Omental fat pad (tissue), 3 donors: ENCODE measurements at regions not wholly inside any gene's neighbourhood (a gene's known extent, or its start where the extent isn't known, plus 50 kb on each side); places are given as distances from the start of the nearest gene placed in this dataset.

Source experiments
- ATAC-seq: fragments of 150-250 bp; one replicate; pipeline ENCODE4 v1.9.1; 2016; ENCODE audit warnings: mild to moderate bottlenecking, moderate library complexity; ENCODE audit not compliant: low FRiP score
- DNase-seq: peaks from one replicate; pipeline ENCODE4 v3.0.0-alpha.2; 2019; ENCODE audit warnings: low spot score
- TF ChIP-seq, protein P1 (sequence below), 3 donors: fragments of 450-650 bp; IDR thresholded peaks; one replicate each; pipeline ENCODE4 v1.5.1; 2016 to 2017; ENCODE audit warnings: antibody characterized with exemption in 3 of 3, mild to moderate bottlenecking in 3 of 3, moderate library complexity in 2 of 3

GRCh38 chr20:59376109-59376841 is 75.9 kb downstream of the EDN3 start:
- ATAC-seq (no peak), DNase-seq (no peak)
- TF ChIP-seq, protein P1, sequence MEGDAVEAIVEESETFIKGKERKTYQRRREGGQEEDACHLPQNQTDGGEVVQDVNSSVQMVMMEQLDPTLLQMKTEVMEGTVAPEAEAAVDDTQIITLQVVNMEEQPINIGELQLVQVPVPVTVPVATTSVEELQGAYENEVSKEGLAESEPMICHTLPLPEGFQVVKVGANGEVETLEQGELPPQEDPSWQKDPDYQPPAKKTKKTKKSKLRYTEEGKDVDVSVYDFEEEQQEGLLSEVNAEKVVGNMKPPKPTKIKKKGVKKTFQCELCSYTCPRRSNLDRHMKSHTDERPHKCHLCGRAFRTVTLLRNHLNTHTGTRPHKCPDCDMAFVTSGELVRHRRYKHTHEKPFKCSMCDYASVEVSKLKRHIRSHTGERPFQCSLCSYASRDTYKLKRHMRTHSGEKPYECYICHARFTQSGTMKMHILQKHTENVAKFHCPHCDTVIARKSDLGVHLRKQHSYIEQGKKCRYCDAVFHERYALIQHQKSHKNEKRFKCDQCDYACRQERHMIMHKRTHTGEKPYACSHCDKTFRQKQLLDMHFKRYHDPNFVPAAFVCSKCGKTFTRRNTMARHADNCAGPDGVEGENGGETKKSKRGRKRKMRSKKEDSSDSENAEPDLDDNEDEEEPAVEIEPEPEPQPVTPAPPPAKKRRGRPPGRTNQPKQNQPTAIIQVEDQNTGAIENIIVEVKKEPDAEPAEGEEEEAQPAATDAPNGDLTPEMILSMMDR (IDR thresholded peaks at IDR 0.05) = no peak

DNA sequence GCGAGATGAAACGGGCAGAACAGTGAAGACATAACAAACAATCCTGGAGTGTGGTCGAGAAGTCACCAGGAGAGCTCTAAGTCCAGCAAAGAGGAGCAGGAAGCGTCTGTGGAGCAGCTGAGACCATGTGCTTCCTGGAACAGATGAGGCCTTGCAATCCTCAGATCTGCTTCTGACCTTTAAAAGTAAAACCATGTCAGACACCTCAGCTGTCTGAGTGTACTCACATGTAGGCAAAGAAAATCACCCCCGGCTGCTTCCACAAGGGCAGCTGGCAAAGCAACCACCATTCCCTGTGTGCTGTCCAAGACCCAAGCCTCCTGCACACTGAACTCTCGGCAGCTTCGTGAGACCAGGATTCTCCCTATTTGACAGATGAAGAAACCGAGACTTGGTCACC is 76.6 kb downstream of the EDN3 start:
- no peak for DNase-seq
- TF ChIP-seq, protein P1 (IDR thresholded peaks at IDR 0.05) = no peak
- ATAC-seq = no peak

- DNase-seq = no peak
- TF ChIP-seq, protein P1 (IDR thresholded peaks at IDR 0.05) = no peak
- no peak for ATAC-seq
These were observed 77.4 kb downstream of the EDN3 start for GRCh38 chr20:59377842-59378241.

GRCh38 chr20:59378396-59378795 is 78.0 kb downstream of the EDN3 start:
- DNase-seq (no peak), ATAC-seq (no peak)
- TF ChIP-seq, protein P1 (IDR thresholded peaks at IDR 0.05) = no peak

GRCh38 chr20:59378966-59379365 is 78.6 kb downstream of the EDN3 start:
- ATAC-seq (no peak), DNase-seq (no peak)
- TF ChIP-seq, protein P1 (IDR thresholded peaks at IDR 0.05) = no peak

- DNase-seq (no peak), ATAC-seq (no peak)
- TF ChIP-seq, protein P1 (IDR thresholded peaks at IDR 0.05) = no peak
These were observed 81.3 kb downstream of the EDN3 start for GRCh38 chr20:59381689-59382088.

DNA sequence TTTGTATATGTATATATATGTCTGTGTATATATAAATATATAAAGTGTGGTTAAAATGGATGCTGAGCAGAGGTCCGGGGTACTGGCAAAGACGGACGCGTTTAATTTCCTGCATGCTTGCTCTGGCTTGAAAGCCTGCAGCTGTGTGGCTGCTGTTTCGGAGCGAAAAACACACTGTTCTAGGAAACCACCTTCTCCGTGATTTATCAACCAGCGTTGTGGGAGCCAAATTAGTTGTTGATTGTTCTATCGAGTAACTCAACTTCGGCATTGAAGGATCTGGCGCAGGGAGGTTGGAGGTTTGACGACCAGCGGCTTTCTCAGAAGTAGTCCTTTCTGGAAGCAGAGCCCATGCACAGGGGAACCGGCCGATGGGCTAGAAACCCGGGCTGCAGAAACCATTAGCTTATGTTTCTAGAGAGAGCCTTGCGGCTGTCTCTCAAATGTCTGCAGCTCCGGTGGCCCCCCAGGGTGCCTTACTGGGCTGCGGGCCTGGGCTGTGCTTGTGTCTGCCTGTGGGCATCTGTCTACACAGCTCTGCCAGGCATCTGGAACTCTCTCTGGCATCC is 81.8 kb downstream of the EDN3 start:
- TF ChIP-seq, protein P1 (IDR thresholded peaks at IDR 0.05) = no peak
- no peak for DNase-seq
- no peak for ATAC-seq
